ENCODE measurements at regions not wholly inside any gene's neighbourhood (a gene's known extent, or its start where the extent isn't known, plus 50 kb on each side); places are given as distances from the start of the nearest gene placed in this dataset.

DNA sequence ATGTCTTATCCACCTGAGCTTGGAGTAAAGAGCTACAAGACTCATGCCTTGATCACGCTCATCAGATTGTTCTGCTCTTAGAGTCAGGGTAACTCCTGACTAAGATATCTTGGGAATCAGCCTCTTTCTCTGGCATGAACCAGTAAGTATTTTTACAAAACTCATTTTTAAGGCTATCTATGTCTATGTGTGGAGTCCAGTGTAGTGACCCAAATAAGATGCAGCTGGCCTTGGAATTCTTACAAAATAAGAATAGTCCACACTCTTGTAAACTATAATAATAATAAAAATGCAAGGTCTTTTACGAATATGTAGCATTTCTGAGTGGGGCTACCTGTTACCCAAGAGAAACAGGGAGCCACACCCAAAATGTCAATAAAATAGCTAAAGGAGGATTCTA is 498.3 kb upstream of the SYT4 start:
- Histone ChIP-seq H3K27me3 (no peaks in the 10 kb centered on the region), H3K36me3 (no peaks in the 10 kb centered on the region), H3K9me3 (no peaks in the 10 kb centered on the region), H3K4me3 (no peak overlapping the region), H3K27ac (no peak overlapping the region), H3K4me1 (peaks cover 0 to 9% of the 10 kb centered on the region in 2 donors)
- DNase-seq (no peak), ATAC-seq (no peak)
- intact Hi-C loops (cut with DNase I; ENCODE audit: low total_unique reads) (no loop called here), in situ Hi-C loops (cut with MboI; ENCODE audit: low sequenced_read_pairs in 4 of 4) (loop anchor here in 1 of 4 donors (25.0 kb wide), 1 partner anchor 1637 kb away; no protein-coding TSS in a partner anchor)
- TF ChIP-seq, protein P1, sequence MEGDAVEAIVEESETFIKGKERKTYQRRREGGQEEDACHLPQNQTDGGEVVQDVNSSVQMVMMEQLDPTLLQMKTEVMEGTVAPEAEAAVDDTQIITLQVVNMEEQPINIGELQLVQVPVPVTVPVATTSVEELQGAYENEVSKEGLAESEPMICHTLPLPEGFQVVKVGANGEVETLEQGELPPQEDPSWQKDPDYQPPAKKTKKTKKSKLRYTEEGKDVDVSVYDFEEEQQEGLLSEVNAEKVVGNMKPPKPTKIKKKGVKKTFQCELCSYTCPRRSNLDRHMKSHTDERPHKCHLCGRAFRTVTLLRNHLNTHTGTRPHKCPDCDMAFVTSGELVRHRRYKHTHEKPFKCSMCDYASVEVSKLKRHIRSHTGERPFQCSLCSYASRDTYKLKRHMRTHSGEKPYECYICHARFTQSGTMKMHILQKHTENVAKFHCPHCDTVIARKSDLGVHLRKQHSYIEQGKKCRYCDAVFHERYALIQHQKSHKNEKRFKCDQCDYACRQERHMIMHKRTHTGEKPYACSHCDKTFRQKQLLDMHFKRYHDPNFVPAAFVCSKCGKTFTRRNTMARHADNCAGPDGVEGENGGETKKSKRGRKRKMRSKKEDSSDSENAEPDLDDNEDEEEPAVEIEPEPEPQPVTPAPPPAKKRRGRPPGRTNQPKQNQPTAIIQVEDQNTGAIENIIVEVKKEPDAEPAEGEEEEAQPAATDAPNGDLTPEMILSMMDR (IDR thresholded peaks at IDR 0.05 in 4 of 5, conservative IDR thresholded peaks at IDR 0.05 in 1 of 5), result no peak
- no peak for TF ChIP-seq POLR2A (IDR thresholded peaks at IDR 0.05)

DNA sequence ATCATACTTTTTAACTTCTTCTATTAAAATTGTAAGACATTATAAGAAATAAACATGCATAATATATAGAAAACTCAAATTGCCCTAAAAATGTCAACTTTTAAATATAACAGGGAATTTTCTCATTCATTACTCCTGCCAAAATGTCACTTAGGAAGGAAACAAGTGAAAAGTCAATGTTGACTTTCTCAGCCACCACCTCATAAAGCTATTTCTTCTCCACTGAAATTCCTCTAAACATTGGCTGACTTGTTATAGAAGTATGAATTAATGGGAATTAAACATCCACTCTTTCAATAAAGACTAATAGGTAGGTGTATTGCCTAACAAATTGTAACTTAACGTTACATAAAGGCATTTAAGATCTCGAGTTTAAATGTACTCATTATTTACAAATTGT is 499.7 kb upstream of the SYT4 start:
- intact Hi-C loops (cut with DNase I; ENCODE audit: low total_unique reads) (no loop called here), in situ Hi-C loops (cut with MboI; ENCODE audit: low sequenced_read_pairs in 4 of 4) (loop anchor here in 1 of 4 donors (25.0 kb wide), 1 partner anchor 1635 kb away; no protein-coding TSS in a partner anchor)
- no peaks in the 10 kb centered on the region for H3K9me3 ChIP-seq
- H3K4me1 ChIP-seq, result peaks cover 0 to 9% of the 10 kb centered on the region in 2 donors
- H3K36me3 ChIP-seq, result no peaks in the 10 kb centered on the region
- no peak overlapping the region for H3K4me3 ChIP-seq
- H3K27me3 ChIP-seq, result no peaks in the 10 kb centered on the region
- no peak overlapping the region for H3K27ac ChIP-seq
- TF ChIP-seq POLR2A (IDR thresholded peaks at IDR 0.05), result no peak
- TF ChIP-seq, protein P1 (IDR thresholded peaks at IDR 0.05 in 4 of 5, conservative IDR thresholded peaks at IDR 0.05 in 1 of 5), result no peak
- ATAC-seq (no peak), DNase-seq (no peak)

DNA sequence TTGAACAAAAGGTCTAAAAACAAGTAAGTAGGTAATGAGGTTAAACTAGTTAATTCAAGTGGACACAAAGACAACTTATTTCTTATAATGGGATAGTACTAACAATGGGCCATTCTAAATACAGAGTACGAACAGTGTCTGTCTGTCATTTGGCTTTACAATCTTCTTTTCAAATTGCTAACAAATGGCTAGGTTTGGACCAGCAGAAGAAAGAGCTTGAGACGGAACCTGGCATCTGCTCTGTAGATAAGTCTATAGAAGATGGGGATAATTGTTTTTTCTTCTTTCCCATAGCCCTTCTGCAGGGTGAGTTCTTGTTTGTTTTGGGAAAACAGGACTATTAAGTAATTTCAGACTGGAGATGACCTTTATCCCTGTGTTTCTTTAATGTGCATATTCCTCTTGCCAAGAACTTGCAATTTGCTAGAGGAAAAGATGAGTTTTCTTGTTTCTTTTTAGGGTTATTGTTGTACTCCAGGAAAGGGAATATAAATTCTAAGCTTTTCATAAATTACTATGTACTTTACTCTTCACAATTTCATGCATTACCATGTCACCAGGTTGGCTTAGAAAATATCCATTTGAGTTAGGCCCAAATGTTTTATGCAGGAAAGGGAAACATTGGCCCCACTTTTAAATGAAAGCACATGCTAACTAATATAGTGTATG is 500.5 kb upstream of the SYT4 start:
- Histone ChIP-seq H3K36me3 (no peaks in the 10 kb centered on the region), H3K4me1 (peaks cover 0 to 9% of the 10 kb centered on the region in 2 donors), H3K27me3 (no peaks in the 10 kb centered on the region), H3K27ac (no peak overlapping the region), H3K9me3 (no peaks in the 10 kb centered on the region), H3K4me3 (no peak overlapping the region)
- no peak for ATAC-seq
- in situ Hi-C loops (cut with MboI; ENCODE audit: low sequenced_read_pairs in 4 of 4), result loop anchor here in 1 of 4 donors (25.0 kb wide), 1 partner anchor 1635 kb away; no protein-coding TSS in a partner anchor
- no peak for DNase-seq
- TF ChIP-seq, protein P1 (IDR thresholded peaks at IDR 0.05 in 4 of 5, conservative IDR thresholded peaks at IDR 0.05 in 1 of 5), result no peak
- TF ChIP-seq POLR2A (IDR thresholded peaks at IDR 0.05), result no peak
- intact Hi-C loops (cut with DNase I; ENCODE audit: low total_unique reads), result no loop called here

DNA sequence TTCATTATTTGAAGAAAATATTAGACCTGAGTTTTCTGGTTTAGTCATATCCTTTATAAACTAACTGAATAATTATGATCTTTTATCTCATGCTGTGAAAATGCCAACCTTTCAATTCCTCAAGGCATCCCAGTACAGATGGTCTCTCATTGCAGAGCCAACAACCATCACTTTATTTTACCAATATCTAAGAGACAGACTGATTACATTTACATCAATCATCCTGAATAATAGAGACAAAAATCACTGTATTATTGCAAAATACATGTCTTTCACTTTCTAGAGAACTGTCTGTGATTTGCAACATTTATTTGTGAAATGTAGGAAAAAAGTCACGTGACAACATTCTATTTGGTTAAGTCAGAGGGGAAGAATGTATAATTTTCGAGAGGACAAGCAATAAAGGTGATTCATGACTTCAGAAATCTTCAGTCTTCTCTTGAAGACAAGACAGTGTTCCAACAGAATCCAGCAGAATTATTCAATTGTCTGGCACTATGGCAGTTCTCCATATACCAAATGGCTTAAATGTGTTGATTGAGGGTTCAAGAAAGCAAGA is 503.6 kb upstream of the SYT4 start:
- in situ Hi-C loops (cut with MboI; ENCODE audit: low sequenced_read_pairs in 4 of 4) (loop anchor here in 1 of 4 donors (25.0 kb wide), 1 partner anchor 1631 kb away; no protein-coding TSS in a partner anchor), intact Hi-C loops (cut with DNase I; ENCODE audit: low total_unique reads) (no loop called here)
- TF ChIP-seq, protein P1 (IDR thresholded peaks at IDR 0.05 in 4 of 5, conservative IDR thresholded peaks at IDR 0.05 in 1 of 5), result no peak
- TF ChIP-seq POLR2A (IDR thresholded peaks at IDR 0.05), result no peak
- H3K9me3 ChIP-seq, result no peaks in the 10 kb centered on the region
- no peak overlapping the region for H3K27ac ChIP-seq
- H3K4me3 ChIP-seq, result no peak overlapping the region
- H3K4me1 ChIP-seq, result no peaks in the 10 kb centered on the region
- ATAC-seq (no peak), DNase-seq (no peak)
- no peaks in the 10 kb centered on the region for H3K36me3 ChIP-seq
- no peaks in the 10 kb centered on the region for H3K27me3 ChIP-seq
